Mesenchymal stem cell (in vitro differentiated cells and primary cell): ENCODE measurements at regions not wholly inside any gene's neighbourhood (a gene's known extent, or its start where the extent isn't known, plus 50 kb on each side); places are given as distances from the start of the nearest gene placed in this dataset.

ENCODE experiments used
- DNase-seq: peaks from one replicate; pipeline ENCODE4 v3.0.0-alpha.2; 2013
- H2AFZ ChIP-seq: one replicate; pipeline ENCODE4 v1.6.1; 2013; ENCODE audit warnings: low read depth, mild to moderate bottlenecking, control low read depth, inconsistent platforms, low read length, moderate library complexity
- H2AK5ac ChIP-seq: 2 replicates; pipeline ENCODE4 v1.6.1; 2013; ENCODE audit warnings: low read length, moderate library complexity, mild to moderate bottlenecking, inconsistent platforms; ENCODE audit not compliant: severe bottlenecking
- H2BK120ac ChIP-seq: one replicate; pipeline ENCODE4 v1.6.1; 2013; ENCODE audit warnings: low read depth, mild to moderate bottlenecking, inconsistent platforms, low read length, moderate library complexity
- H2BK12ac ChIP-seq, 2 experiments: one replicate each; pipeline ENCODE4 v1.6.1; 2013; ENCODE audit warnings: inconsistent platforms in 2 of 2, low read length in 2 of 2, mild to moderate bottlenecking in 2 of 2, moderate library complexity in 2 of 2, control low read depth in 1 of 2
- H2BK15ac ChIP-seq: one replicate; pipeline ENCODE4 v1.6.1; 2013; ENCODE audit warnings: mild to moderate bottlenecking, low read depth, inconsistent platforms; ENCODE audit not compliant: poor library complexity, severe bottlenecking
- H2BK5ac ChIP-seq: 2 replicates; pipeline ENCODE4 v1.6.1; 2013; ENCODE audit warnings: low read depth, mild to moderate bottlenecking, low read length, control low read depth, inconsistent platforms; ENCODE audit not compliant: poor library complexity, severe bottlenecking
- H3K14ac ChIP-seq, 2 experiments: one replicate each; pipeline ENCODE4 v1.6.1; 2013; ENCODE audit warnings: inconsistent platforms in 2 of 2, low read length in 2 of 2, control low read depth in 1 of 2, mild to moderate bottlenecking in 1 of 2, moderate library complexity in 1 of 2
- H3K18ac ChIP-seq, 2 experiments: one replicate each; pipeline ENCODE4 v1.6.1; 2013; ENCODE audit warnings: inconsistent platforms in 2 of 2, low read length in 2 of 2, control low read depth in 1 of 2, low read depth in 1 of 2, mild to moderate bottlenecking in 1 of 2
- H3K23ac ChIP-seq, 2 experiments: one replicate each; pipeline ENCODE4 v1.6.1; 2013; ENCODE audit warnings: inconsistent platforms in 2 of 2, low read length in 2 of 2, mild to moderate bottlenecking in 2 of 2, moderate library complexity in 2 of 2, control low read depth in 1 of 2
- H3K27ac ChIP-seq: 2 replicates; pipeline ENCODE4 v1.5.1; 2013; ENCODE audit warnings: mild to moderate bottlenecking, moderate library complexity, low read length, control low read depth, inconsistent platforms; ENCODE audit not compliant: poor library complexity, severe bottlenecking
- H3K27me3 ChIP-seq, 2 experiments: 2 replicates each; pipeline versions ENCODE4 v1.6.1 to v1.7.0; 2013; ENCODE audit warnings: low read length in 2 of 2, mild to moderate bottlenecking in 2 of 2, moderate library complexity in 2 of 2, control low read depth in 1 of 2, inconsistent platforms in 1 of 2; ENCODE audit not compliant: control insufficient read depth in 1 of 2, insufficient read depth in 1 of 2
- H3K36me3 ChIP-seq, 2 experiments: 2 replicates each; pipeline versions ENCODE4 v1.6.1 to v1.7.0; 2013; ENCODE audit warnings: low read length in 2 of 2, control low read depth in 1 of 2, inconsistent platforms in 1 of 2, low read depth in 1 of 2, mild to moderate bottlenecking in 1 of 2; ENCODE audit not compliant: insufficient read depth in 2 of 2, control insufficient read depth in 1 of 2
- H3K4ac ChIP-seq, 2 experiments: one replicate each; pipeline ENCODE4 v1.6.1; 2013; ENCODE audit warnings: inconsistent platforms in 2 of 2, low read length in 2 of 2, mild to moderate bottlenecking in 2 of 2, moderate library complexity in 2 of 2, control low read depth in 1 of 2, low read depth in 1 of 2
- H3K4me1 ChIP-seq: 2 replicates; pipeline ENCODE4 v1.6.1; 2013; ENCODE audit warnings: low read depth, low read length, control low read depth; ENCODE audit not compliant: control insufficient read depth, insufficient read depth
- H3K4me2 ChIP-seq: 2 replicates; pipeline ENCODE4 v1.6.1; 2013; ENCODE audit warnings: low read length, mild to moderate bottlenecking, inconsistent platforms; ENCODE audit not compliant: poor library complexity, severe bottlenecking
- H3K4me3 ChIP-seq, 2 experiments: 2 replicates each; pipeline versions ENCODE4 v1.5.1 to v1.7.0; 2013; ENCODE audit warnings: low read length in 2 of 2, mild to moderate bottlenecking in 2 of 2, control low read depth in 1 of 2, low read depth in 1 of 2; ENCODE audit not compliant: insufficient read depth in 1 of 2
- H3K79me1 ChIP-seq: replicated peaks from 2 replicates; pipeline ENCODE4 v1.6.1; 2013; ENCODE audit warnings: mild to moderate bottlenecking, control low read depth, low read length, inconsistent platforms; ENCODE audit not compliant: poor library complexity, severe bottlenecking
- H3K9ac ChIP-seq: 2 replicates; pipeline ENCODE4 v1.7.0; 2013; ENCODE audit warnings: mild to moderate bottlenecking, low read length, moderate library complexity
- H3K9me3 ChIP-seq: 2 replicates; pipeline ENCODE4 v1.7.0; 2013; ENCODE audit warnings: mild to moderate bottlenecking, low read length; ENCODE audit not compliant: control insufficient read depth
- H4K8ac ChIP-seq: one replicate; pipeline ENCODE4 v1.6.1; 2013; ENCODE audit warnings: inconsistent platforms, mild to moderate bottlenecking, low read length, moderate library complexity
- H4K91ac ChIP-seq: one replicate; pipeline ENCODE4 v1.6.1; 2013; ENCODE audit warnings: mild to moderate bottlenecking, low read length, inconsistent platforms
- WGBS: methylation state at CpG from one replicate; pipeline ENCODE4 v1.1.7; 2013; ENCODE audit warnings: mixed read lengths; 5-methylcytosine and 5-hydroxymethylcytosine counted together

DNA sequence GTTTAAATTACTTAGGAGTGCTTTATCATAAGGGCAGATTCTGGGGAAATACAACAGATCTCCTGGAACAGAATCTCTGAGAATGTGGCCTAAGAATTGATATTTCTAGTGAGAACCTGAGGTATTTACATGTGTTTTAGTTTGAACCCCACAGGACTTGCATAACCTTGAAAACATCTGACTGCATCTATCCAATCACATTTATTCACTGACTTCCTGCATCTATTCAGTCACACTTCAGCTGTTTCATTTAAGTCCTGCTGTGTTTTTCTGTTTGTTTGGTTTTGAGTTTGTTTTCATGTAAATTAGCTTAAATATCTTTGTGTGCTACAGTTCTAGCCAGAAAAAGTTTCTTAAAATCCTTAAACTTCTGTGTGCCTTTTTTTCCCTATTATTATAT, 1260.7 kb downstream of the PLA2G4A start:
- Histone ChIP-seq H3K18ac (no peak overlapping the region), H3K23ac (no peak overlapping the region), H4K8ac (no peak overlapping the region), H2BK5ac (no peak overlapping the region), H3K79me1 (no peaks in the 10 kb centered on the region), H3K36me3 (no peaks in the 10 kb centered on the region), H2AFZ (no peak overlapping the region), H3K14ac (no peak overlapping the region), H3K9me3 (peaks cover 3% of the 10 kb centered on the region), H4K91ac (no peak overlapping the region), H3K4me3 (no peak overlapping the region), H3K27ac (peak overlapping the region; percentile 54), H3K4me2 (no peak overlapping the region), H3K4ac (no peak overlapping the region), H2BK12ac (no peak overlapping the region), H3K27me3 (no peaks in the 10 kb centered on the region), H2AK5ac (no peak overlapping the region), H3K9ac (no peak overlapping the region), H2BK15ac (no peak overlapping the region), H3K4me1 (no peaks in the 10 kb centered on the region), H2BK120ac (no peak overlapping the region)
- peak; percentile 15 for DNase-seq

DNA sequence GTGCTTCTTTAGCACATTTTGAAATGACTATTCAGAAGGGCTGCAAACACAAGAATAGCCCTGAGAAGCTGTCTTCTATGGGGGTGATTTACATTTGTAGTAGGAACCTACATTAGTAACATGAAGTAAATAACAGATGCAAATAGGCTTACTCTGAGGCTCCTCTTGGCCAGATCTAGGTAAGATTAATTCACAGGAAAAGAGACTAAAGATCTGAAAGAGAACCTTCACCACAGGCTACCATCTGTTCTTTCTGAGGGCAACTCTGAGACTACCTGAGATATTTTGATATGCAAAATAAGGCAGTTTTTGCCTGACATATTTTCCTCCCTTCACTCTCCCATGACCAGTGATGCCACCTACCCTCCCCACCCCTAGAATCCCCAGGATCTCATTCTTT, 1267.8 kb downstream of the PLA2G4A start:
- no peaks in the 10 kb centered on the region for H3K4me1 ChIP-seq
- DNase-seq: no peak
- no peak overlapping the region for H3K14ac ChIP-seq
- H4K91ac ChIP-seq: no peak overlapping the region
- no peak overlapping the region for H3K23ac ChIP-seq
- H3K36me3 ChIP-seq: no peaks in the 10 kb centered on the region
- no peaks in the 10 kb centered on the region for H3K79me1 ChIP-seq
- H3K9ac ChIP-seq: no peak overlapping the region
- no peak overlapping the region for H2AFZ ChIP-seq
- no peak overlapping the region for H2BK5ac ChIP-seq
- H3K4me3 ChIP-seq: no peak overlapping the region
- no peak overlapping the region for H2BK120ac ChIP-seq
- H3K27me3 ChIP-seq: no peaks in the 10 kb centered on the region
- no peak overlapping the region for H2BK12ac ChIP-seq
- no peak overlapping the region for H2AK5ac ChIP-seq
- no peak overlapping the region for H3K27ac ChIP-seq
- H3K18ac ChIP-seq: no peak overlapping the region
- no peak overlapping the region for H3K4me2 ChIP-seq
- no peak overlapping the region for H3K4ac ChIP-seq
- H4K8ac ChIP-seq: no peak overlapping the region
- H3K9me3 ChIP-seq: peaks cover 5% of the 10 kb centered on the region
- no peak overlapping the region for H2BK15ac ChIP-seq

DNA sequence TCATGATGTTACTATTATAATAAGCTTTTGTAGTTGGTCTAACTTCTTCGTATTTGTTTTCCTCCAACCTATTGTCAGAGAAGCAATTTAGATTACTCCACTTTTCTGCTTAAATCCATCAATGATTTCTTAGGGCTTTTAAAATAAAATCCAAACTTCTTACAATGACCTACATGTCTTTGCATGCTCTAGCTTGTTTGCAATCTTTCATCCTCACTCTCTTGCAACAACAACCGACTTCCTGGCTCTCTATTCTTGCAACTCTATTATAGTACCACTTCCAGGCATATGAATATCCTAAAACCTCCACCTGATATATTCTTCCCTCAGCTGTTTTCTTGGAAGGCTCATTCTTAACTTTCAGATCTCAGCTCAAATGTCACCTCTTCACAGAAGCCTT, 1288.7 kb downstream of the PLA2G4A start:
- 94% methylated on average over 2 of the region's 2 CpGs for WGBS

DNA sequence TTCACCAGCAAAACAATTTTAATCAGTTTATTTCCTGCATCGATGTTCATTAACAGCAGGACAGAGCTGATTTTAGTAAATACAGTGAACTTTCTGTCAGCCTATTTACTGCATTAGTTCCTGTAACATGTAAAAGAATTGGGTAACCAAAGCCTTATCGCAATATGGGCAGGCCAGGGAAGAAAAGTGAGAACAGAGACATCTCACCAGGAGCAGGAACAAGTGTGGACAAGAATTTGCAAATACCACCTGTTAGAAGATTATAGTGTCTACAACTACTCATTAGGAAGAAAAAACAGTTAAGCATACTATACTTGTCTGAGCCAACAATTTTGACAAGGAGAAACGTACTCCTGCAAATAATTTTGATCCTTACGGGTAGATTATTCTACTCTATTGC, 1293.9 kb downstream of the PLA2G4A start:
- Histone ChIP-seq H2AFZ (no peak overlapping the region), H3K14ac (no peak overlapping the region), H3K79me1 (no peaks in the 10 kb centered on the region), H3K36me3 (no peaks in the 10 kb centered on the region), H3K27ac (no peak overlapping the region), H4K91ac (no peak overlapping the region), H3K4me1 (no peaks in the 10 kb centered on the region), H2BK120ac (no peak overlapping the region), H2BK15ac (no peak overlapping the region), H3K9me3 (no peaks in the 10 kb centered on the region), H2BK5ac (no peak overlapping the region), H3K18ac (no peak overlapping the region), H3K9ac (no peak overlapping the region), H2BK12ac (no peak overlapping the region), H3K4ac (no peak overlapping the region), H2AK5ac (no peak overlapping the region), H4K8ac (no peak overlapping the region), H3K23ac (no peak overlapping the region), H3K4me3 (no peak overlapping the region), H3K27me3 (no peaks in the 10 kb centered on the region), H3K4me2 (no peak overlapping the region)
- WGBS: over 99% methylated on average over 4 of the region's 4 CpGs
- DNase-seq: no peak

More for the DNA sequence above, 1288.7 kb downstream of the PLA2G4A start:
- Histone ChIP-seq H3K9me3 (no peaks in the 10 kb centered on the region), H3K79me1 (no peaks in the 10 kb centered on the region), H2BK12ac (no peak overlapping the region), H4K91ac (no peak overlapping the region), H3K4me2 (no peak overlapping the region), H2AK5ac (no peak overlapping the region), H3K4ac (no peak overlapping the region), H2BK120ac (no peak overlapping the region), H2BK15ac (no peak overlapping the region), H4K8ac (no peak overlapping the region), H3K27me3 (no peaks in the 10 kb centered on the region), H3K4me1 (no peaks in the 10 kb centered on the region), H2BK5ac (no peak overlapping the region), H3K14ac (no peak overlapping the region), H3K9ac (no peak overlapping the region), H3K4me3 (no peak overlapping the region), H3K18ac (no peak overlapping the region), H3K27ac (no peak overlapping the region), H2AFZ (no peak overlapping the region), H3K23ac (no peak overlapping the region), H3K36me3 (no peaks in the 10 kb centered on the region)
- DNase-seq: no peak
